OCI-LY1 (cell line): ENCODE measurements at regions not wholly inside any gene's neighbourhood (a gene's known extent, or its start where the extent isn't known, plus 50 kb on each side); places are given as distances from the start of the nearest gene placed in this dataset.

ENCODE experiments used
- EZH2 ChIP-seq: fragments of 200-600 bp; sonication (generic), shearing (Covaris generic); IDR thresholded peaks from 2 replicates; pipeline ENCODE4 v1.8.0; 2017; ENCODE audit warnings: borderline replicate concordance, mixed run types, mild to moderate bottlenecking, antibody characterized with exemption, low read length, moderate library complexity, mixed read lengths
- TF ChIP-seq, protein P1 (sequence below): fragments of 200-600 bp; sonication (generic), shearing (Covaris generic); IDR thresholded peaks from 2 replicates; pipeline ENCODE4 v1.5.1; 2017; ENCODE audit warnings: mild to moderate bottlenecking, antibody characterized with exemption, low read length, moderate library complexity, mixed read lengths

GRCh38 chr4:157806184-157806583, 366.6 kb downstream of the GASK1B start:
- TF ChIP-seq, protein P1, sequence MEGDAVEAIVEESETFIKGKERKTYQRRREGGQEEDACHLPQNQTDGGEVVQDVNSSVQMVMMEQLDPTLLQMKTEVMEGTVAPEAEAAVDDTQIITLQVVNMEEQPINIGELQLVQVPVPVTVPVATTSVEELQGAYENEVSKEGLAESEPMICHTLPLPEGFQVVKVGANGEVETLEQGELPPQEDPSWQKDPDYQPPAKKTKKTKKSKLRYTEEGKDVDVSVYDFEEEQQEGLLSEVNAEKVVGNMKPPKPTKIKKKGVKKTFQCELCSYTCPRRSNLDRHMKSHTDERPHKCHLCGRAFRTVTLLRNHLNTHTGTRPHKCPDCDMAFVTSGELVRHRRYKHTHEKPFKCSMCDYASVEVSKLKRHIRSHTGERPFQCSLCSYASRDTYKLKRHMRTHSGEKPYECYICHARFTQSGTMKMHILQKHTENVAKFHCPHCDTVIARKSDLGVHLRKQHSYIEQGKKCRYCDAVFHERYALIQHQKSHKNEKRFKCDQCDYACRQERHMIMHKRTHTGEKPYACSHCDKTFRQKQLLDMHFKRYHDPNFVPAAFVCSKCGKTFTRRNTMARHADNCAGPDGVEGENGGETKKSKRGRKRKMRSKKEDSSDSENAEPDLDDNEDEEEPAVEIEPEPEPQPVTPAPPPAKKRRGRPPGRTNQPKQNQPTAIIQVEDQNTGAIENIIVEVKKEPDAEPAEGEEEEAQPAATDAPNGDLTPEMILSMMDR = no peak
- TF ChIP-seq EZH2 = no peak
